CD4-positive, alpha-beta T cell treated with Interleukin-2 at 100 ng/mL for 4 hours (primary cell): ENCODE measurements at regions not wholly inside any gene's neighbourhood (a gene's known extent, or its start where the extent isn't known, plus 50 kb on each side); places are given as distances from the start of the nearest gene placed in this dataset.

Experiments used
- DNase-seq: peaks from one replicate; pipeline ENCODE4 v3.0.0-alpha.2; 2020; ENCODE audit warnings: low spot score

GRCh38 chr20:57060407-57061050 is 205.9 kb downstream of the BMP7 start:
- no peak for DNase-seq

- DNase-seq: no peak
Measured at GRCh38 chr20:57061051-57061900, 205.2 kb downstream of the BMP7 start.

GRCh38 chr20:57062241-57062640 is 204.2 kb downstream of the BMP7 start:
- DNase-seq: no peak

- no peak for DNase-seq
Measured at GRCh38 chr20:57062696-57063270, 203.7 kb downstream of the BMP7 start.

GRCh38 chr20:57064836-57065235 is 201.6 kb downstream of the BMP7 start:
- DNase-seq: no peak

- no peak for DNase-seq
Measured at GRCh38 chr20:57065646-57066045, 200.8 kb downstream of the BMP7 start.

- DNase-seq: no peak
Measured at GRCh38 chr20:57066126-57066900, 200.1 kb downstream of the BMP7 start.

GRCh38 chr20:57069442-57069841 is 197.0 kb downstream of the BMP7 start:
- DNase-seq: no peak

- no peak for DNase-seq
Measured at GRCh38 chr20:57070296-57070695, 196.1 kb downstream of the BMP7 start.

- DNase-seq: no peak
Measured at GRCh38 chr20:57071283-57071731, 195.1 kb downstream of the BMP7 start.

- no peak for DNase-seq
Measured at GRCh38 chr20:57071954-57072583, 194.4 kb downstream of the BMP7 start.

- DNase-seq: no peak
Measured at GRCh38 chr20:57073402-57073801, 193.0 kb downstream of the BMP7 start.

- DNase-seq: no peak
Measured at GRCh38 chr20:57074386-57074785, 192.1 kb downstream of the BMP7 start.

GRCh38 chr20:57075181-57075580 is 191.3 kb downstream of the BMP7 start:
- DNase-seq: no peak

GRCh38 chr20:57075603-57076002 is 190.8 kb downstream of the BMP7 start:
- DNase-seq: no peak

- DNase-seq: no peak
Measured at GRCh38 chr20:57076152-57076652, 190.2 kb downstream of the BMP7 start.

- no peak for DNase-seq
Measured at GRCh38 chr20:57076951-57077350, 189.5 kb downstream of the BMP7 start.

- no peak for DNase-seq
Measured at GRCh38 chr20:57078116-57078515, 188.3 kb downstream of the BMP7 start.

- no peak for DNase-seq
Measured at GRCh38 chr20:57079031-57080005, 187.1 kb downstream of the BMP7 start.

GRCh38 chr20:57080796-57081195 is 185.6 kb downstream of the BMP7 start:
- no peak for DNase-seq
